ENCODE measurements at regions not wholly inside any gene's neighbourhood (a gene's known extent, or its start where the extent isn't known, plus 50 kb on each side); places are given as distances from the start of the nearest gene placed in this dataset.

GRCh38 chr13:47426126-47426849 is 529.4 kb upstream of the HTR2A start:
- Histone ChIP-seq H3K9ac (ENCODE audit: insufficient read depth, low read depth, low read length) (no peak overlapping the region), H4K20me1 (ENCODE audit: insufficient read depth, low read length) (no peaks in the 10 kb centered on the region), H3K4me3 (replicated peaks in 1 of 3; ENCODE audit: insufficient read depth in 1 of 3, low read depth in 2 of 3, low read length in 3 of 3) (no peak overlapping the region), H3K27ac (ENCODE audit: extremely low read length, insufficient read depth, low read length) (no peak overlapping the region), H3K4me1 (ENCODE audit: insufficient read depth, low read length) (no peaks in the 10 kb centered on the region), H3K9me3 (ENCODE audit: low read length) (no peaks in the 10 kb centered on the region), H3K79me2 (ENCODE audit: insufficient read depth, low read length) (no peaks in the 10 kb centered on the region), H3K36me3 (replicated peaks in 1 of 2; ENCODE audit: control insufficient read depth in 1 of 2, insufficient read depth in 2 of 2, low read length in 2 of 2) (no peaks in the 10 kb centered on the region), H3K27me3 (ENCODE audit: control insufficient read depth in 1 of 2, insufficient read depth in 2 of 2, low read length in 2 of 2) (no peaks in the 10 kb centered on the region), H3K4me2 (ENCODE audit: low read depth, low read length) (no peak overlapping the region), H2AFZ (ENCODE audit: low read length) (no peak overlapping the region)
- TF ChIP-seq ZC3H4 (CRISPR knock-in tag; IDR thresholded peaks at IDR 0.05; ENCODE audit: borderline replicate concordance) (no peak), GFI1 (CRISPR knock-in tag; IDR thresholded peaks at IDR 0.05; ENCODE audit: borderline replicate concordance) (no peak), CCAR2 (optimal IDR thresholded peaks at IDR 0.05; ENCODE audit: low read depth, low read length) (no peak), ZNF431 (CRISPR knock-in tag; IDR thresholded peaks at IDR 0.05; ENCODE audit: borderline replicate concordance, low read depth) (no peak), RXRB (CRISPR knock-in tag; IDR thresholded peaks at IDR 0.05; ENCODE audit: borderline replicate concordance) (no peak), NFAT5 (CRISPR knock-in tag; IDR thresholded peaks at IDR 0.05) (no peak), TBP (CRISPR knock-in tag; IDR thresholded peaks at IDR 0.05) (no peak), BRCA1 (CRISPR knock-in tag; IDR thresholded peaks at IDR 0.05) (no peak), ZNF549 (CRISPR knock-in tag; IDR thresholded peaks at IDR 0.05) (no peak), ZNF616 (CRISPR knock-in tag; IDR thresholded peaks at IDR 0.05; ENCODE audit: low read depth) (no peak), GTF2F1 (IDR thresholded peaks at IDR 0.05; ENCODE audit: low read length) (no peak), ZNF430 (CRISPR knock-in tag; IDR thresholded peaks at IDR 0.05) (no peak), SP4 (CRISPR knock-in tag; IDR thresholded peaks at IDR 0.05) (no peak), FOXP1 (IDR thresholded peaks at IDR 0.05) (no peak), FOXP1 (CRISPR knock-in tag; IDR thresholded peaks at IDR 0.05) (no peak), ZNF501 (CRISPR knock-in tag; IDR thresholded peaks at IDR 0.05) (no peak), KMT2A (CRISPR knock-in tag; IDR thresholded peaks at IDR 0.05) (no peak), ZNF260 (CRISPR knock-in tag; IDR thresholded peaks at IDR 0.05; ENCODE audit: borderline replicate concordance, low read depth) (no peak)
- ATAC-seq (no peak), DNase-seq (ENCODE audit: low spot score) (no peak), FAIRE-seq (no peak)
- CTCF ChIA-PET (ENCODE audit: low intra/inter-chr PET ratio, low total read pairs) = no interaction called here
- in situ Hi-C loops (cut with HindIII; ENCODE audit: extremely low pct_ligation_motif_present, low pct_unique_long_range_greater_than_20kb) (no loop called here), intact Hi-C loops (cut with micrococcal nuclease; ENCODE audit: unreplicated experiment) (no loop called here)
- WGBS (ENCODE audit: low lambda C conversion rate) = 0% methylated on average over 3 of the region's 3 CpGs
- POLR2A ChIA-PET = no interaction called here
- BruUV-seq (replicated peaks) = no TSS peak

Data from HepG2 (cell line).